ENCODE measurements at regions not wholly inside any gene's neighbourhood (a gene's known extent, or its start where the extent isn't known, plus 50 kb on each side); places are given as distances from the start of the nearest gene placed in this dataset. TPM values are rescaled to one million over a fixed set of nuclear protein-coding genes. Genes with fewer than 3 reads are reported as not detected.
A peak's percentile ranks its signal among the peaks of the same experiment; 100 is the strongest.
"Not testable (repeated sequence)": the region's sequence is repeated elsewhere in the genome, so short reads cannot be mapped to it uniquely, and the experiment has no call there.

- intact Hi-C loops (cut with DNase I): not testable (repeated sequence)
- ATAC-seq (ENCODE audit: poor library complexity) (peak; percentile 84), DNase-seq (peak; percentile 48)
These were observed 80.1 kb downstream of the OR13A1 start for GRCh38 chr10:45235260-45235769.

- DNase-seq (no peak), ATAC-seq (ENCODE audit: poor library complexity) (no peak)
- intact Hi-C loops (cut with DNase I): no loop called here
These were observed 79.6 kb downstream of the OR13A1 start for GRCh38 chr10:45235798-45236220.

GRCh38 chr10:45238896-45239295 lies 76.5 kb downstream of the OR13A1 start:
- no peak for DNase-seq
- ATAC-seq (ENCODE audit: poor library complexity): no peak
- intact Hi-C loops (cut with DNase I): no loop called here

GRCh38 chr10:45239642-45240041 lies 75.8 kb downstream of the OR13A1 start:
- DNase-seq (no peak), ATAC-seq (ENCODE audit: poor library complexity) (no peak)
- intact Hi-C loops (cut with DNase I): no loop called here

GRCh38 chr10:45241865-45242520 lies 73.4 kb downstream of the OR13A1 start:
- intact Hi-C loops (cut with DNase I): no loop called here
- no peak for ATAC-seq (ENCODE audit: poor library complexity)
- DNase-seq: no peak

- DNase-seq (no peak), ATAC-seq (ENCODE audit: poor library complexity) (no peak)
- intact Hi-C loops (cut with DNase I): no loop called here
These were observed 72.1 kb downstream of the OR13A1 start for GRCh38 chr10:45243261-45243660.

- DNase-seq (no peak), ATAC-seq (ENCODE audit: poor library complexity) (no peak)
- intact Hi-C loops (cut with DNase I): no loop called here
These were observed 68.9 kb downstream of the OR13A1 start for GRCh38 chr10:45246522-45246921.

- peak; percentile 45 for DNase-seq
- peak; percentile 79 for ATAC-seq (ENCODE audit: poor library complexity)
- intact Hi-C loops (cut with DNase I): no loop called here
These were observed 65.3 kb downstream of the OR13A1 start for GRCh38 chr10:45249978-45250693.

- intact Hi-C loops (cut with DNase I); ATAC-seq (ENCODE audit: poor library complexity); DNase-seq: not testable (repeated sequence)
These were observed 64.7 kb downstream of the OR13A1 start for GRCh38 chr10:45250694-45251075.

Small RNA genes lying in the stretch of these regions (microRNA-seq; reads per million reads assigned to microRNA genes)
- not detected for gene MIR3156-1

All from Right ventricle myocardium superior (tissue), 1 donor.